ENCODE measurements at regions not wholly inside any gene's neighbourhood (a gene's known extent, or its start where the extent isn't known, plus 50 kb on each side); places are given as distances from the start of the nearest gene placed in this dataset.

DNA sequence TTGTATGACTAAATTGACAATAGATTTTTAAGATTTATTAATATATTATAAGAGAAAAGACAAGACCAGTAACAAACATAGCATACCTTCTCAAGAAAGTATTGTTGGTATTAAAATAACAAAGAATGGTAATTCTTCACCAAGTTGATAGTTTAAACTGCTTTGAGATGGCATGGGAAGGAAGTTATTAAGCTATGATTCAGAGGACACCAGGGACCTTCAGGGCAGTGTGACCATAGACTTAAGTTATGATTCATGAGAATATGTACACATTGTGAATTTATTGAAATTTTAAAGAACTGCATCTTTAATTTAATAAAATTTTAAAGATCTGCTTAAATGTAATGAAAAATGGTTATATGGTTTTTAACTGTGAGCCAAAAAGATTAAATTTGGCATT is 205.7 kb downstream of the DSEL start:
- DNase-seq: no peak
- TF ChIP-seq, protein P1, sequence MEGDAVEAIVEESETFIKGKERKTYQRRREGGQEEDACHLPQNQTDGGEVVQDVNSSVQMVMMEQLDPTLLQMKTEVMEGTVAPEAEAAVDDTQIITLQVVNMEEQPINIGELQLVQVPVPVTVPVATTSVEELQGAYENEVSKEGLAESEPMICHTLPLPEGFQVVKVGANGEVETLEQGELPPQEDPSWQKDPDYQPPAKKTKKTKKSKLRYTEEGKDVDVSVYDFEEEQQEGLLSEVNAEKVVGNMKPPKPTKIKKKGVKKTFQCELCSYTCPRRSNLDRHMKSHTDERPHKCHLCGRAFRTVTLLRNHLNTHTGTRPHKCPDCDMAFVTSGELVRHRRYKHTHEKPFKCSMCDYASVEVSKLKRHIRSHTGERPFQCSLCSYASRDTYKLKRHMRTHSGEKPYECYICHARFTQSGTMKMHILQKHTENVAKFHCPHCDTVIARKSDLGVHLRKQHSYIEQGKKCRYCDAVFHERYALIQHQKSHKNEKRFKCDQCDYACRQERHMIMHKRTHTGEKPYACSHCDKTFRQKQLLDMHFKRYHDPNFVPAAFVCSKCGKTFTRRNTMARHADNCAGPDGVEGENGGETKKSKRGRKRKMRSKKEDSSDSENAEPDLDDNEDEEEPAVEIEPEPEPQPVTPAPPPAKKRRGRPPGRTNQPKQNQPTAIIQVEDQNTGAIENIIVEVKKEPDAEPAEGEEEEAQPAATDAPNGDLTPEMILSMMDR (IDR thresholded peaks at IDR 0.05): no peak
- Histone ChIP-seq H3K27ac (ENCODE audit: low read depth in 1 of 2, low read length in 2 of 2) (no peak overlapping the region), H3K4me2 (replicated peaks; ENCODE audit: extremely low read depth, low read length, poor library complexity, severe bottlenecking) (no peak overlapping the region), H3K27me3 (ENCODE audit: control insufficient read depth in 2 of 2, insufficient read depth in 2 of 2, low read length in 2 of 2) (no peaks in the 10 kb centered on the region), H3K36me3 (replicated peaks in 1 of 2; ENCODE audit: control insufficient read depth in 1 of 2, insufficient read depth in 2 of 2, low read length in 2 of 2) (no peaks in the 10 kb centered on the region), H3K4me3 (replicated peaks in 1 of 3; ENCODE audit: low read depth in 2 of 3, low read length in 3 of 3) (no peak overlapping the region), H3K79me2 (ENCODE audit: insufficient read depth, low read length) (no peaks in the 10 kb centered on the region), H2AFZ (ENCODE audit: insufficient read depth, low read depth, low read length, poor library complexity, severe bottlenecking) (no peak overlapping the region), H3K9ac (ENCODE audit: insufficient read depth, low read length, poor library complexity, severe bottlenecking) (no peak overlapping the region), H3K4me1 (ENCODE audit: control insufficient read depth in 1 of 2, insufficient read depth in 2 of 2, low read length in 2 of 2) (no peaks in the 10 kb centered on the region), H3K9me3 (replicated peaks in 1 of 2; ENCODE audit: control insufficient read depth in 1 of 2, insufficient read depth in 1 of 2, low read length in 2 of 2) (no peaks in the 10 kb centered on the region), H4K20me1 (ENCODE audit: insufficient read depth, low read length) (no peaks in the 10 kb centered on the region)
- H3K4me1 Mint-ChIP-seq: no peaks in the 10 kb centered on the region
- intact Hi-C loops (cut with micrococcal nuclease): no loop called here
- no peak overlapping the region for H3K27ac Mint-ChIP-seq
- no peaks in the 10 kb centered on the region for H3K36me3 Mint-ChIP-seq
- H3K9me3 Mint-ChIP-seq: peaks cover 0 to 3% (median 0%) of the 10 kb centered on the region in 7 donors
- H3K4me3 Mint-ChIP-seq: no peak overlapping the region
- H3K27me3 Mint-ChIP-seq (ENCODE audit: low read depth in 3 of 3): no peaks in the 10 kb centered on the region

DNA sequence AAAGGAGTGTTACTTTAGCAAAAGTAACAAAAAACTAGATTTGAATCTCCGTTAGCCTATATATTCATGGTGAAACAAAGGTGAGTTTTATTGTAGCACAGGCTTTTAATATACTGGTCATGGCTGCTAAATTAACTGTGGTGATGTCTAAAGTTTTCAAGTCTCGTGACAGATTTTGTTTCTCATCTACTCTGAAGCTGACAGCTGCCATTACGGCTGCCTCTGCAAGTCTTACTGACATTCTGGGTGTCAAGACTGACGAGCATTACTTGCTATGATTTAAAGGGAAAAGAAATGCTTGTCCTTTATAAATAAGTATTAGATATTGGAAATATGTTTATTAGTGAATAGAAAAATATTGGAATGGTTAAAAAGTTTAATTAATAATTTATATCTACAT is 207.7 kb downstream of the DSEL start:
- no peak overlapping the region for H3K9ac ChIP-seq (ENCODE audit: insufficient read depth, low read length, poor library complexity, severe bottlenecking)
- no peaks in the 10 kb centered on the region for H4K20me1 ChIP-seq (ENCODE audit: insufficient read depth, low read length)
- H3K4me1 ChIP-seq (ENCODE audit: control insufficient read depth in 1 of 2, insufficient read depth in 2 of 2, low read length in 2 of 2): no peaks in the 10 kb centered on the region
- H3K27ac ChIP-seq (ENCODE audit: low read depth in 1 of 2, low read length in 2 of 2): no peak overlapping the region
- 86% methylated on average over 2 of the region's 4 CpGs for WGBS (ENCODE audit: insufficient coverage)
- TF ChIP-seq, protein P1 (IDR thresholded peaks at IDR 0.05): no peak
- H3K4me3 ChIP-seq (replicated peaks in 1 of 3; ENCODE audit: low read depth in 2 of 3, low read length in 3 of 3): no peak overlapping the region
- no peaks in the 10 kb centered on the region for H3K36me3 Mint-ChIP-seq
- no peaks in the 10 kb centered on the region for H3K9me3 ChIP-seq (replicated peaks in 1 of 2; ENCODE audit: control insufficient read depth in 1 of 2, insufficient read depth in 1 of 2, low read length in 2 of 2)
- no peak overlapping the region for H3K4me2 ChIP-seq (replicated peaks; ENCODE audit: extremely low read depth, low read length, poor library complexity, severe bottlenecking)
- H3K9me3 Mint-ChIP-seq: peaks cover 0 to 4% (median 2%) of the 10 kb centered on the region in 7 donors
- no peak overlapping the region for H3K27ac Mint-ChIP-seq
- intact Hi-C loops (cut with micrococcal nuclease): no loop called here
- H3K36me3 ChIP-seq (replicated peaks in 1 of 2; ENCODE audit: control insufficient read depth in 1 of 2, insufficient read depth in 2 of 2, low read length in 2 of 2): no peaks in the 10 kb centered on the region
- no peak overlapping the region for H2AFZ ChIP-seq (ENCODE audit: insufficient read depth, low read depth, low read length, poor library complexity, severe bottlenecking)
- H3K4me3 Mint-ChIP-seq: no peak overlapping the region
- H3K79me2 ChIP-seq (ENCODE audit: insufficient read depth, low read length): no peaks in the 10 kb centered on the region
- H3K27me3 Mint-ChIP-seq (ENCODE audit: low read depth in 3 of 3): peaks cover 0 to 2% (median 0%) of the 10 kb centered on the region in 3 donors
- no peaks in the 10 kb centered on the region for H3K4me1 Mint-ChIP-seq
- no peaks in the 10 kb centered on the region for H3K27me3 ChIP-seq (ENCODE audit: control insufficient read depth in 2 of 2, insufficient read depth in 2 of 2, low read length in 2 of 2)
- no peak for DNase-seq
